ENCODE measurements at regions not wholly inside any gene's neighbourhood (a gene's known extent, or its start where the extent isn't known, plus 50 kb on each side); places are given as distances from the start of the nearest gene placed in this dataset.

DNA sequence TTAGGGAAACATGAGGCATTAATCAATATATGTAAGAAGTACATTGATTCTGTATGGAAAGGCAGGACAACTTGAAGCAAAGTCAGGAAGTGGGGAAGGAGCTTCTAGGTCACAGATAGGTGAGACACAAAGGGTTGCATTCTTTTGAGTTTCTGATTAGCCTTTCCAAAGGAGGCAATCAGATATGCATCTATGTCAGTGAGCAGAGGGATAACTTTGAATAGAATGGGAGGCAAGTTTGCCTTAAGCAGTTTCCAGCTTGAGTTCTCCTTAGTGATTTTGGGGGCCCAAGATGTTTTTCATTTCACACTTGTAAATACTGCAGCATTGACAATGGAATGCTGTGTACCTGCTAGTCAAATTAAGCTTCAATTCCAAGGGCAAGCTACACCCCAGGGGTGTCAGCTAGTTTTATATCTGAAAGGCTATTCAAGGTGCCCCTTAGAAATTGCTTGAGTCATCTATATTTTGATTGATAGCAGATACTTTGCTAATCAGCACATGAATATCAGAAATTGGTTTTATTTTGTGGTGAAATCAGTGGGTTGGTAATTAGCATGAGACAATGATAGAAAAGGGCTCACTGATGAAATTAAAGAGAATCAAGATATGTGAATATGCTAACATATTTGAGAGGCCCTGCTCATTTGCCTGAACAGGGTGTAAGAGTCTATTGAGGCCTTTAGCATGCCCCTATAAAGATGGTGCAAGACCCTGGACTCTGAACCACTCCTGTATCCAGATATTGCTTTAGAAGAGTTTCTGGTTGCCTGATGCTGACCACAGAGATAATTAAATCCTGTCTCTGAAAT lies 131.5 kb downstream of the TMEM17 start:
- TF ChIP-seq CTCF (IDR thresholded peaks at IDR 0.05; ENCODE audit: low read depth, low read length, missing input control) (no peak), EGR1 (IDR thresholded peaks at IDR 0.05; ENCODE audit: low read depth in 2 of 2) (no peak), YY1 (IDR thresholded peaks at IDR 0.05) (no peak)
- TF ChIP-seq, protein P1, sequence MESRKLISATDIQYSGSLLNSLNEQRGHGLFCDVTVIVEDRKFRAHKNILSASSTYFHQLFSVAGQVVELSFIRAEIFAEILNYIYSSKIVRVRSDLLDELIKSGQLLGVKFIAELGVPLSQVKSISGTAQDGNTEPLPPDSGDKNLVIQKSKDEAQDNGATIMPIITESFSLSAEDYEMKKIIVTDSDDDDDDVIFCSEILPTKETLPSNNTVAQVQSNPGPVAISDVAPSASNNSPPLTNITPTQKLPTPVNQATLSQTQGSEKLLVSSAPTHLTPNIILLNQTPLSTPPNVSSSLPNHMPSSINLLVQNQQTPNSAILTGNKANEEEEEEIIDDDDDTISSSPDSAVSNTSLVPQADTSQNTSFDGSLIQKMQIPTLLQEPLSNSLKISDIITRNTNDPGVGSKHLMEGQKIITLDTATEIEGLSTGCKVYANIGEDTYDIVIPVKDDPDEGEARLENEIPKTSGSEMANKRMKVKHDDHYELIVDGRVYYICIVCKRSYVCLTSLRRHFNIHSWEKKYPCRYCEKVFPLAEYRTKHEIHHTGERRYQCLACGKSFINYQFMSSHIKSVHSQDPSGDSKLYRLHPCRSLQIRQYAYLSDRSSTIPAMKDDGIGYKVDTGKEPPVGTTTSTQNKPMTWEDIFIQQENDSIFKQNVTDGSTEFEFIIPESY (IDR thresholded peaks at IDR 0.05) = no peak

All from liver (tissue), 3 donors.